ENCODE measurements at regions not wholly inside any gene's neighbourhood (a gene's known extent, or its start where the extent isn't known, plus 50 kb on each side); places are given as distances from the start of the nearest gene placed in this dataset.
A peak's percentile ranks its signal among the peaks of the same experiment; 100 is the strongest.

GRCh38 chr2:79453918-79454317 is 58.9 kb upstream of the CTNNA2 start:
- no peak for FAIRE-seq

GRCh38 chr2:79452651-79453050 is 60.2 kb upstream of the CTNNA2 start:
- DNase-seq (ENCODE audit: low spot score) (no peak), FAIRE-seq (no peak)

More at GRCh38 chr2:79453918-79454317, 58.9 kb upstream of the CTNNA2 start:
- DNase-seq (ENCODE audit: low spot score), result peak; percentile 14

- FAIRE-seq (no peak), DNase-seq (ENCODE audit: low spot score) (no peak)
Observed at GRCh38 chr2:79447463-79447862, 65.4 kb upstream of the CTNNA2 start.

- DNase-seq (ENCODE audit: low spot score), result no peak
- no peak for FAIRE-seq
Observed at GRCh38 chr2:79446313-79446712, 66.5 kb upstream of the CTNNA2 start.

- no peak for FAIRE-seq
- DNase-seq (ENCODE audit: low spot score), result peak; percentile 38
Observed at GRCh38 chr2:79437433-79438267, 75.2 kb upstream of the CTNNA2 start.

- DNase-seq (ENCODE audit: low spot score) (no peak), FAIRE-seq (no peak)
Observed at GRCh38 chr2:79434362-79434761, 78.5 kb upstream of the CTNNA2 start.

GRCh38 chr2:79432731-79433146 is 80.1 kb upstream of the CTNNA2 start:
- FAIRE-seq (no peak), DNase-seq (ENCODE audit: low spot score) (no peak)

GRCh38 chr2:79428745-79429144 is 84.1 kb upstream of the CTNNA2 start:
- no peak for DNase-seq (ENCODE audit: low spot score)
- no peak for FAIRE-seq

GRCh38 chr2:79414690-79415089 is 98.2 kb upstream of the CTNNA2 start:
- FAIRE-seq (no peak), DNase-seq (ENCODE audit: low spot score) (no peak)

- FAIRE-seq (no peak), DNase-seq (ENCODE audit: low spot score) (no peak)
Observed at GRCh38 chr2:79394485-79394859, 118.4 kb upstream of the CTNNA2 start.

- FAIRE-seq (no peak), DNase-seq (ENCODE audit: low spot score) (peak; percentile 19)
Observed at GRCh38 chr2:79393806-79394484, 118.9 kb upstream of the CTNNA2 start.

GRCh38 chr2:79393107-79393685 is 119.7 kb upstream of the CTNNA2 start:
- no peak for DNase-seq (ENCODE audit: low spot score)
- FAIRE-seq, result no peak

- no peak for FAIRE-seq
- no peak for DNase-seq (ENCODE audit: low spot score)
Observed at GRCh38 chr2:79389481-79389880, 123.4 kb upstream of the CTNNA2 start.

GRCh38 chr2:79388024-79388423 is 124.8 kb upstream of the CTNNA2 start:
- DNase-seq (ENCODE audit: low spot score) (no peak), FAIRE-seq (no peak)

- FAIRE-seq, result no peak
- no peak for DNase-seq (ENCODE audit: low spot score)
Observed at GRCh38 chr2:79387431-79387830, 125.4 kb upstream of the CTNNA2 start.

GRCh38 chr2:79383681-79384080 is 129.2 kb upstream of the CTNNA2 start:
- FAIRE-seq, result no peak
- DNase-seq (ENCODE audit: low spot score), result no peak

- FAIRE-seq (no peak), DNase-seq (ENCODE audit: low spot score) (no peak)
Observed at GRCh38 chr2:79375817-79376216, 137.0 kb upstream of the CTNNA2 start.

- no peak for DNase-seq (ENCODE audit: low spot score)
- FAIRE-seq, result no peak
Observed at GRCh38 chr2:79373358-79374130, 139.3 kb upstream of the CTNNA2 start.

GRCh38 chr2:79370976-79371538 is 141.8 kb upstream of the CTNNA2 start:
- no peak for DNase-seq (ENCODE audit: low spot score)
- no peak for FAIRE-seq

- DNase-seq (ENCODE audit: low spot score), result no peak
- no peak for FAIRE-seq
Observed at GRCh38 chr2:79369127-79369526, 143.7 kb upstream of the CTNNA2 start.

- FAIRE-seq (no peak), DNase-seq (ENCODE audit: low spot score) (no peak)
Observed at GRCh38 chr2:79368116-79368630, 144.7 kb upstream of the CTNNA2 start.
